K562 (cell line): ENCODE measurements at regions not wholly inside any gene's neighbourhood (a gene's known extent, or its start where the extent isn't known, plus 50 kb on each side); places are given as distances from the start of the nearest gene placed in this dataset.

Source experiments
- COPS2 ChIP-seq: fragments of 450-650 bp; conservative IDR thresholded peaks from 2 replicates; pipeline ENCODE4 v1.6.1; 2016; ENCODE audit warnings: mild to moderate bottlenecking, moderate library complexity
- CTCF ChIP-seq, 3 experiments: IDR thresholded peaks in 2 of 3; conservative IDR thresholded peaks in 1 of 3; 2 replicates each; pipeline ENCODE4 v1.5.1; 2011 to 2012; ENCODE audit warnings: low read length in 3 of 3, mild to moderate bottlenecking in 3 of 3, control low read depth in 2 of 3, improper control_type of control experiment in 1 of 3, inconsistent platforms in 1 of 3, low read depth in 1 of 3, mixed read lengths in 1 of 3, moderate library complexity in 1 of 3; ENCODE audit not compliant: insufficient read depth in 2 of 3
- MXI1 ChIP-seq: IDR thresholded peaks from 2 replicates; pipeline ENCODE4 v1.6.1; 2011; ENCODE audit warnings: low read depth, mild to moderate bottlenecking, improper control_type of control experiment, low read length
- SMARCA5 ChIP-seq: fragments of 450-650 bp; IDR thresholded peaks from 2 replicates; pipeline ENCODE4 v1.6.1; 2016
- UBTF ChIP-seq, 2 experiments: IDR thresholded peaks; 2 replicates each; pipeline ENCODE4 v1.6.1; 2012; ENCODE audit warnings: improper control_type of control experiment in 2 of 2, low read depth in 2 of 2, low read length in 2 of 2, borderline replicate concordance in 1 of 2

DNA sequence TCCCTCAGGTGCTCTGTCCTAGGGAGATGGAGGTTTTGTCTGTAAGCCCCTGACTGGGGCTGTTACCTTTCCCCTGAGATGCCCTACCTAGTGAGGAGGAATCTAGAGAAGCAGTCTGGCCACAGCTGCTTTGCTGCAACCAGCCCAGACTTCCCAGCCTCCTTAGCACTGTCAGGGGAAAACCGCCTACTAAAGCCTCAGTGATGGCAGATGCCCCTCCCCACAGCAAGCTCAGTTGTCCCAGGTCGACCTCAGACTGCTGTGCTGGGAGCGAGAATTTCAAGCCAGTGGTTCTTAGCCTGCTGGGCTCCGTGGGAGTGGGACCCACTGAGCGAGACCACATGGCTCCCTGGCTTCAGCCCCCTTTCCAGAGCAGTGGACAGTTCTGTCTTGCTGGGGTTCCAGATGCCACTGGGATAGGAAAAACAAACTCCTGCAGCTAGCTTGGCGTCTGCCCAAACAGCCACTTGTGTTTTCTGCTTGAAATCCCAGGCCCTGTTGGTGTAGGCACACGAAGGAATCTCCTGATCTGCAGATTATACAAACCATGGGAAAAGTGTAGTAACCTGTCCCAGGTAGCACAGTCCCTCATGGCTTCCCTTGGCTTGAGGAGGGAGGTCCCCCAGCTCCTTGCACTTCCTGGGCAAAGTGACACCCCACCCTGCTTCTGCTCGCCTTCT, 146.4 kb upstream of the PROKR2 start:
- TF ChIP-seq UBTF (IDR thresholded peaks at IDR 0.05; ENCODE audit: borderline replicate concordance in 1 of 2, low read depth in 2 of 2, low read length in 2 of 2): no peak
- TF ChIP-seq COPS2: no peak
- TF ChIP-seq CTCF (IDR thresholded peaks at IDR 0.05 in 2 of 3, conservative IDR thresholded peaks at IDR 0.05 in 1 of 3; ENCODE audit: insufficient read depth in 2 of 3, low read depth in 1 of 3, low read length in 3 of 3): no peak
- TF ChIP-seq MXI1: no peak
- TF ChIP-seq SMARCA5: no peak
